ENCODE measurements at regions not wholly inside any gene's neighbourhood (a gene's known extent, or its start where the extent isn't known, plus 50 kb on each side); places are given as distances from the start of the nearest gene placed in this dataset.

GRCh38 chr13:61761690-61762089, 346.0 kb upstream of the PCDH20 start:
- H3K27ac Mint-ChIP-seq: no peak overlapping the region
- no peak for ATAC-seq
- no peak for TF ChIP-seq ZNF121 (CRISPR knock-in tag; IDR thresholded peaks at IDR 0.05)
- TF ChIP-seq GRHL2 (CRISPR knock-in tag; IDR thresholded peaks at IDR 0.05; ENCODE audit: insufficient replicate concordance, severe bottlenecking): no peak
- TF ChIP-seq NR2C2 (CRISPR knock-in tag; IDR thresholded peaks at IDR 0.05): no peak
- TF ChIP-seq NR1H2 (CRISPR knock-in tag; IDR thresholded peaks at IDR 0.05): no peak
- no peak for TF ChIP-seq ZBTB21 (CRISPR knock-in tag; IDR thresholded peaks at IDR 0.05; ENCODE audit: borderline replicate concordance)
- TF ChIP-seq SP1 (CRISPR knock-in tag; conservative IDR thresholded peaks at IDR 0.05): no peak
- no peak for TF ChIP-seq E2F1 (CRISPR knock-in tag; IDR thresholded peaks at IDR 0.05)
- no peak for TF ChIP-seq ZNF281 (CRISPR knock-in tag; IDR thresholded peaks at IDR 0.05)
- TF ChIP-seq ZNF317 (CRISPR knock-in tag; IDR thresholded peaks at IDR 0.05; ENCODE audit: borderline replicate concordance, low read depth): no peak
- no peak for TF ChIP-seq ZNF232 (CRISPR knock-in tag; IDR thresholded peaks at IDR 0.05)
- no peak for TF ChIP-seq RORB (CRISPR knock-in tag; IDR thresholded peaks at IDR 0.05)
- TF ChIP-seq ZNF219 (CRISPR knock-in tag; IDR thresholded peaks at IDR 0.05; ENCODE audit: borderline replicate concordance): no peak
- no peaks in the 10 kb centered on the region for H3K4me1 Mint-ChIP-seq
- H3K27me3 Mint-ChIP-seq (ENCODE audit: low read depth): no peaks in the 10 kb centered on the region
- DNase-seq (ENCODE audit: low spot score): no peak
- ChIA-PET POLR2A (no interaction called here), CTCF (no interaction called here)
- H3K9me3 Mint-ChIP-seq: peaks cover under 1% of the 10 kb centered on the region
- H3K36me3 Mint-ChIP-seq: no peaks in the 10 kb centered on the region
- no peak overlapping the region for H3K4me3 Mint-ChIP-seq

- POLR2A ChIA-PET: no interaction called here
- DNase-seq (ENCODE audit: low spot score) (no peak), ATAC-seq (no peak)
- CTCF ChIA-PET: no interaction called here
- Mint-ChIP-seq H3K4me1 (no peaks in the 10 kb centered on the region), H3K27ac (no peak overlapping the region), H3K36me3 (peaks cover 7% of the 10 kb centered on the region; the same call in 1 of the 2 replicates), H3K9me3 (peaks cover 15% of the 10 kb centered on the region), H3K27me3 (ENCODE audit: low read depth) (no peaks in the 10 kb centered on the region), H3K4me3 (no peak overlapping the region)
- no peak for TF ChIP-seq HMGXB4 (CRISPR knock-in tag; IDR thresholded peaks at IDR 0.05)
- TF ChIP-seq GTF2I (CRISPR knock-in tag; conservative IDR thresholded peaks at IDR 0.05): no peak
- no peak for TF ChIP-seq MXD4 (CRISPR knock-in tag; IDR thresholded peaks at IDR 0.05; ENCODE audit: borderline replicate concordance)
- no peak for TF ChIP-seq PREB (CRISPR knock-in tag; IDR thresholded peaks at IDR 0.05; ENCODE audit: borderline replicate concordance)
- no peak for TF ChIP-seq CREB1 (CRISPR knock-in tag; IDR thresholded peaks at IDR 0.05)
- TF ChIP-seq CREM (CRISPR knock-in tag; IDR thresholded peaks at IDR 0.05): no peak
- TF ChIP-seq TP53 (CRISPR knock-in tag; IDR thresholded peaks at IDR 0.05): no peak
- TF ChIP-seq SOX15 (CRISPR knock-in tag; IDR thresholded peaks at IDR 0.05): no peak
- TF ChIP-seq KAT7 (CRISPR knock-in tag; IDR thresholded peaks at IDR 0.05; ENCODE audit: borderline replicate concordance): no peak
- no peak for TF ChIP-seq ZNF121 (CRISPR knock-in tag; IDR thresholded peaks at IDR 0.05)
- TF ChIP-seq ZSCAN18 (CRISPR knock-in tag; IDR thresholded peaks at IDR 0.05): no peak
- no peak for TF ChIP-seq ATF3 (CRISPR knock-in tag; conservative IDR thresholded peaks at IDR 0.05)
- no peak for TF ChIP-seq ZNF281 (CRISPR knock-in tag; IDR thresholded peaks at IDR 0.05)
- TF ChIP-seq OVOL2 (CRISPR knock-in tag; IDR thresholded peaks at IDR 0.05; ENCODE audit: borderline replicate concordance): no peak
- no peak for TF ChIP-seq NR1H2 (CRISPR knock-in tag; IDR thresholded peaks at IDR 0.05)
- no peak for TF ChIP-seq ZNF416 (CRISPR knock-in tag; IDR thresholded peaks at IDR 0.05)
These were observed 344.5 kb upstream of the PCDH20 start for GRCh38 chr13:61760102-61760501.
